Fibroblast of skin of left biceps (primary cell): ENCODE measurements at regions not wholly inside any gene's neighbourhood (a gene's known extent, or its start where the extent isn't known, plus 50 kb on each side); places are given as distances from the start of the nearest gene placed in this dataset.
"Not testable (repeated sequence)": the region's sequence is repeated elsewhere in the genome, so short reads cannot be mapped to it uniquely, and the experiment has no call there.

Experiments
- DNase-seq, 2 experiments: peaks; one replicate each; pipeline ENCODE4 v3.0.0-alpha.2; 2013; ENCODE audit warnings: low read depth in 2 of 2

DNA sequence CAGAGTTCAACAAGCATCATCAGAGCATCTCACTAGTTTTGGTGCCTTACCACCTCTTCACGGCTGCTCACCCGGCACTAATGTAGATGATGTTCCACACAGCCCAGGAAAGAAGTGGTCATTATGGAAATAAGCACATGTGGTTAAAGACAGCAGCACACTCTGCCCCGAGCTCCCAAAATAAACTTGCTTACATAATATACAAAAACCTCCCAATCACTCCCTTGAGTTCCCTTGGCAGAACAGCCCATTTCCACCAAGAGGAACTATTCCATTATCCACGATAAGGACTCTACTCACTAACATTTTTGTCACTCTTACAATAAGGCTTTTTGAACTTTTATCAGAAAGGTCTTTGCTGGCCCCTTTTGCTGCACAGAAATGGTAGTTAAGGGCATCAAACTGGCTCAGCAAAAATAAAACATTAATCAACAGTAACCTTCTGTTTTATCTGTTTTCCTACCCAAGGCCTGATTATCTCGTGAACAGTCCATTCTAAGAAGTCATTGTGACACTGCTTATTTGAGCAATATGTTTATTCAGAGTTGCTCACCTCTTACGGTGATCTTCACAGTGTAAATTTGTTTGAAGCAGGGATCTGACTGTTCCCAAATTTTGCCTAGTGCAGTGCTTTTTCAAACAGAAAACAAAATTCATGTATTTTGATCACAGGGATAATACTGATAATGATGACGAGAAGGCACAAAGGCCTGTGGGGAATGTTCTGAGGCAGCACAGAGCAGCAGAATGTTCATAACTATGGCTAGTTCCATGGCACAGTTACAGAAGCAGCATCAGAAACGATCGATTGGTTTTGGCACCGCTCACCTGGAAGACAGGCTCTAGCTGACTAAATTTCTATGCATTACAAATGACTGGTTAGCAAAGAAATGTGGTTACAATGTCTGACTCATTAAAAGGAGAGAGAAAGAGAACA lies 399.8 kb upstream of the PIK3R1 start:
- peak; percentile 26 to 36 for DNase-seq

DNA sequence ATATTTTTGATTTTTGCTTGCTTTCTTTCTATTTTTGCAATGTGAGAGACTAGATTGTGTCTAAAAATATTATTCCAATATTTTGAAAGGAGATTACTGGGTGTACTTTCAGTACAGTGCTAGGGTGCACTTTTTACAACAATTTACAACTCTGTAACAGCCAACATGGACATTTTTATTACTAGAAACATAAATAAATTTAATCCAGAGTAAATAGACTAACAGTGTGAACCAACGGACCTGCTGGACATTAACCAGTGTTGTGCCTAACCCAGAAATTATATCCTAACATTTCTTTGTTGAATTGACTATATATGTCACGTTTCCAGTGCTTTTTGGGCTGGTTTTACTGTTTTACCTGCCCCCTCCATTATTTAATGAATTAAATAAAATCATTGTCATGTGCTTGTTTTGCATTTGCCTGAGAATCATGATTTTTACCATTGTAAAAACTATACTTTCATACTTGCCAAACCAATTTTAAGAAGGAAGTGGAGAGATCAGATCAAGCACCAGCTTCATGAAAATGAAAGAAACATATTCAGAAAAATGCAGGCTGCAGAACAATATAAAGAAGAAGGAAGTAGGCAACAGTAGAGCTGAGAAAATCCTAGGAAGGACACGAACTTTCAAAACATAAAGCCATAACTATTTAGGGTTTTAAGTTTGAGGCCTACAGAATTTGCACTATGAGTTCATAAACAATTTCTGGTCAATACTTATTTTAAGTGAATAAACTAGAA lies 400.8 kb upstream of the PIK3R1 start:
- DNase-seq = no peak

DNA sequence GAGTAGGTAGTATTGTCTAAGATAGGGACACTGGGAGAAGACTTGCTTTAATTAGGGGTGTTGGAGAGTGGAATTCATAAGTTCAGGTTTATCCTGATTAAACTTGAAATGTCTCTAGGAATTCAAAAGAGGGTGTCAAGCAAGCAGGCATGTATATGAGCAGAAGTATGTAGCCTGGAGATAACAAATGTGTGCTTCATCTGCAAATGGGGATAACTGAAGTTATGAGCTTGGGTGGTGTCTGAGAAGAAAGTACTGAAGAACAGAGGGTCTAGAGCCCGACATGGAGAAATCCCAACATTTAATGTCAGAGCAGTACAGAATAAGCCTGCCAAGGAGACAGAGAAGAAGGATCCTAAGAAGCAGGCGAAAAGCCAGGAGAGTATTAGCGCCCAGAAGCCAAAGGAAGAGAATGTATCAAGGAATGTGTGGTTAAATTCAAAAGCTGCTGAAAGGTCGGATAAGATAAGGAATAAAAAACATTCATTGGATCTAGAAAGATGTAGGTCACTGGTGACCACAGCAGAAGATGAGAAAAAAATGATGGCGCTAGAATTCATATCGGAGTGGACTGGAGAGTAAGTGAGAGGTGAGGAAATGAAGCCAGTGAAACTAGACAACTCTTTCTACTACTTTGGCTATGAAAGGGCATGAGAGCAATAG lies 401.5 kb upstream of the PIK3R1 start:
- no peak for DNase-seq

- no peak for DNase-seq
Observed at GRCh38 chr5:67809589-67809988, 406.0 kb upstream of the PIK3R1 start.

DNA sequence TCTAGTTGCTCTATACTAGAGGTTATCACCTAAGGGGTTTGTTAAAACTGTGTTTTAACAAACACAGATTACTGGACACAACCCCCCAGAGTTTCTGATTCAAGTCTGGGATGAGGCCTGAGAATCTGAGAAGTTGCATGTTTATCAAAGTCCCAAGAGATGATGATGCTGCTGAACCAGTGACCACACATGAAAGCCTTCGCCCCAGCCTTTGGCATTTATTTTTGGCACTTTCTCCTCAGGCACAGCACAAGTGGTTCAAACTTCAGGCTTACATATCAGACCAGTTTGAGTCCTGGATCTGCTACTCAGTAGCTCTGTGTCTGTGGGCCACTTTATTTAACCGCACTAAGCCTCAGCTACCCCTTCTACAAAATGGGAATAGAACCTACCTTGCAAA lies 407.2 kb upstream of the PIK3R1 start:
- no peak for DNase-seq

DNA sequence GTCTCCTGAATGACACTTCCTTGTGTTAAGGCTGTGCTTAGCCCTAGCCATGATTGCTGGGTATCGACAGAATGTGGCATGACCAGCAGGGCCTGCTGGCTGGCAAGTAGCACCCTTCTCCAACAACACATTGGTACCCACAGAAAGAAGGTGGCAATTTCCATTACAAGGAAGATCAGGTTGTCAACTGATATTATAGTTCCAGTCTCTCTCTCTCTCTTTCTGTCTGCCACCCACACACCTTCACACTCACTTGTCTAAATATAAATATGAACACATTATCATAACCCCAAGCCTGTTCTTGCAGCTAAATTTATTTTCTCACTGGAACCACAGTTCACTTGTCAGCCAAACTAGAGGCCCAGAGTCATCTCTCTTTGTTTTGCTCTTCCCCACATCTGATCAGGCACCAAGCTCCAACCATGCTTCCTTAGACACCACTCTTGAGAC lies 408.1 kb upstream of the PIK3R1 start:
- no peak for DNase-seq

- no peak for DNase-seq
Observed at GRCh38 chr5:67806654-67807438, 408.7 kb upstream of the PIK3R1 start.

DNA sequence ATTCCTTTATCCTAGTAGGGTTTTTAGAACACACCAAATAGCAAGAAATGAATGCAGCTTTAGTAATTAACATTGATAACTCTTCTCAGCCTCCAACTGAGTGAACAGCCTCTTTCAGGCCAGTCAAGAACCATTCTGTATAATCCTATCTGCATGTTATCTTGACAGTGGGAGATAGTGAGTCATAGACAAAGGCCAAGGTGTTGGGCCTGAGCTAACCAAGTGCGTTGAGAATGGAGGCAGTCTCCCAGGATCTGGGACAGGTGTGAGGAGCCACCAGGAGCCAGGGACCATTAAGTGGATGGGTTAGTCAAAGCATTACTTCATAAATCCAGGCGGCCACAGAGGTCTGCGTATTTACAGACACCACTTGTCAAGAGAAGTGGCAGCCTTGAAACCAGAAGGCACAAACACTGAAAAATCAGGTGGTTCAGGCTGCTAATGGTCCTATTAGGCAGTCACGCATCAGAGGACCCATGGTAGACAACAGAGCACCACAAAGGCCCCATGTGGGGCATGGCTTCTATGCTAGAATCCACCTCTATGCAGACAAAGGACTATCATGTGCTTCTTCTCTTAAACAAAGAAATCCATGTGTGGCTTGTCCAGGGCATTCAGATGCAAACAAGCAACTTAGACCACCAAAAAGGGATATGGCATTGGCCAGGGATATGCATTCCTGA lies 409.7 kb upstream of the PIK3R1 start:
- no peak for DNase-seq

DNA sequence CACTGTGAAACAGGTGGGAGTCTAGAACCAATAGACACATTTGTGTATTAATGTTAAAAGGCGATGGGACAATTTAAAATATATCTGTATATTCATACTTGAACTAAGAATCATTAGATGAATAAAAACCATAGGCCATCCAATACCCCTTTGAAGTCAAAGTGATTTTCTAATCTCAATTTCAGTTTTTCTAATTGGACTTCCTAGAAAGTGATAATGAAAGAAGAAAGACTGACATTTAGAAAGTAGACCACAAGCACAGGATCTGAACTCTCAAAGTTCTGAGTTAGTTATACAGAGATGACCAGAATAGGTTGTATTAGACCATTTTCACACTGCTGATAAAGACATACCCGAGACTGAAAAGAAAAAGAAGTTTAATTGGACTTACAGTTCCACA lies 412.8 kb upstream of the PIK3R1 start:
- no peak for DNase-seq

- no peak for DNase-seq
Observed at GRCh38 chr5:67799732-67800234, 415.8 kb upstream of the PIK3R1 start.

DNA sequence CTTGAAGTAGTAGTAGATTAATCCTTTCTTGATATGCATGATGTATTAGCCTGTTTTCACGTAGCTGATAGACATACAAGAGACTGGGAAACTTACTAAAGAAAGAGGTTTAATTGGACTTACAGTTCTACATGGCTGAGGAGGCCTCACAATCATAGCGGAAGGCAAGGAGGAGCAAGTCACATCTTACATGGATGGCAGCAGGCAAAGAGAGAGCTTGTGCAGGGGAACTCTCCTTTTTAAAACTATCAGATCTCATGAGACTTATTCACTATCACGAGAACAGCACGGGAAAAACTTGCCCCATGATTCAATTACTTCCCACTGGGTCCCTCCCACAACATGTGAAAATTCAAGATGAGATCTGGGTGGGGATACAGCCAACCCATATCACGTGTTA lies 417.1 kb upstream of the PIK3R1 start:
- not testable (repeated sequence) for DNase-seq

- no peak for DNase-seq
Observed at GRCh38 chr5:67795781-67796477, 419.6 kb upstream of the PIK3R1 start.

DNA sequence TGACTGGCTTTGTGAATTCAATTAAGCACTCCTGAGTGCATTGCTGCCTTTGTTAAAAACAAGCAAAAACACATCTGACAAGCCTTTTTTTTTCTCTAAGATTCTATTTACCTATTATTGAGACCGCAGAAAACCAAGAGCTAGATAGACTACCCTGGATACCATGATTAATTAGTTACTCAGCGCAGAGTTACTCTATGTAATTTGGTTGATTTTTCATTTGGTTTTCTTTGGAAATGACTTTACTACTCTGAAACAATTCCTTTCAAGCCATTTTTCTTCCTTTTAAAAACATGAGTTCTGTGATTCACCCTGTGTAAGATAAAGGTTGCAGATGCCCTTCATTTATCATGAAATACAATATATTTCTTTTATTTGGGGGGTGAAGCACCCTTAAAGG lies 421.6 kb upstream of the PIK3R1 start:
- DNase-seq = no peak

DNA sequence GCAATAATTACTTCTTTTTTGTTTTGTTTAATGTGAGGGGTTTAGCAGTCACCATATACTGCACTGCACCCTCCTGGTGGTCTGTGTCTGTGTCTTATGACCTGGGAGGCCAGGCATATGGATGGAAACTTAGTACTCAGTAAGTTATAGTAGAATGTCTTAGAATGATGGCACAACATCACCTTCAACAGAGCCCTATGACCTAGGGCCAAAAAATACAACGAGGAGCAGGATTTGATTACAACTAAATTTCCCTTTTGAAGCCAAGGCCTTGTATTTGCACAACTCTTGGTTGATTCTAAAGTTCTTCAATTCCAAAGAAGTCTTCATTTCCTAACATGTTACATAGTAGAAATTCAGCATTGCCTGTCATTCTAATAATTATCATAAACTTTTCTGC lies 422.1 kb upstream of the PIK3R1 start:
- DNase-seq = no peak

DNA sequence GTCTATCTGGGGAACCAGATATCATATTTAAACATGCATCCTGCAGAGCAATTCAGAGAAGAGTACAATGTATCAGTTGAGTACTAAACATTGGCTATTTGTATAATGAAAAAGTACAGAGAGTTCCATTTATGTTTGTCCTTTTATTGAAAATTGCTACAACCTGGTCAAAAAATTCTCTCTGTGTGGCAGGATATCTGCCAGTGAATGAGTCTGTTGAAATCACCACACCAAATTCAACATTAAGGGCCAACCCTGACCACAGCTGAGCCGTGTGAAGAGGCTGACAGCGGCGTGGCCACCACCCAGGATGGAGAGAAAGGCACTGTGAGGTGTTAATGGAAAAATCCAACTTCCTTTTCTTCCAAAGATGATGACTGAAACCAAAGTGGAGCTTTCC lies 422.7 kb upstream of the PIK3R1 start:
- DNase-seq = no peak

GRCh38 chr5:67790390-67790789 lies 425.2 kb upstream of the PIK3R1 start:
- no peak for DNase-seq

DNA sequence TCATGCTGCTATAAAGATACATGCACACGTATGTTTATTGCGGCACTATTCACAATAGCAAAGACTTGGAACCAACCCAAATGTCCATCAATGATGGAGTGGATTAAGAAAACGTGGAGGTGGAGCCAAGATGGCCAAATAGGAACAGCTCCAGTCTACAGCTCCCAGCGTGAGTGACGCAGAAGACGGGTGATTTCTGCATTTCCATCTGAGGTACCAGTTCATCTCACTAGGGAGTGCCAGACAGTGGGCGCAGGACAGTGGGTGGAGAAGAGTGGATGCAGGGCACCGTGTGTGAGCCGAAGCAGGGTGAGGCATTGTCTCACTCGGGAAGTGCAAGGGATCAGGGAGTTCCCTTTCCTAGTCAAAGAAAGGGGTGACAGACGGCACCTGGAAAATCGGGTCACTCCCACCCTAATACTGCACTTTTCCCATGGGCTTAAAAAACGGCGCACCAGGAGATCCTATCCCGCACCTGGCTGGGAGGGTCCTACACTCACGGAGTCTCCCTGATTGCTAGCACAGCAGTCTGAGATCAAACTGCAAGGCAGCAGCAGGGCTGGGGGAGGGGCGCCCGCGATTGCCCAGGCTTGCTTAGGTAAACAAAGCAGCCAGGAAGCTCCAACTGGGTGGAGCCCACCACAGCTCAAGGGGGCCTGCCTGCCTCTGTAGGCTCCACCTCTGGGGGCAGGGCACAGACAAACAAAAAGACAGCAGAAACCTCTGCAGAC lies 435.5 kb upstream of the PIK3R1 start:
- not testable (repeated sequence) for DNase-seq

DNA sequence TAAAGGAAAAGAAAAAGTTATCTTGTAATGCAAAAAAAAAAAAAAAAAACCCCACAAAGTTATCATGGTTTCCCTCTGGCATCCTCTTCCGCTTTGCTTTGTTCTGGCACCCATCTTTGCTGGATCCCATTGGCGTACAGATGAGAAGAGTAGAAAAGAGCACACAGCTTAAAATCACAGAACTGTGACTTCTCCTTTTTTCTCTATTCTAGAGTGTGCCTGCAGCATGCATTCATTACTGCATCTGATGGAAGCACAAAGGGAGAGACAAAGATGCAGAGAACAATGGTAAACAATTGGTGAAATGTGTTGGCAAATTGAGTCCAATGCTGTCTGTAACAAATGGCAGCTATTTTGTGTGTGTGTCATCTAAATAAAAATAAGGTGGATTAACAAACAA lies 440.8 kb upstream of the PIK3R1 start:
- DNase-seq = no peak

DNA sequence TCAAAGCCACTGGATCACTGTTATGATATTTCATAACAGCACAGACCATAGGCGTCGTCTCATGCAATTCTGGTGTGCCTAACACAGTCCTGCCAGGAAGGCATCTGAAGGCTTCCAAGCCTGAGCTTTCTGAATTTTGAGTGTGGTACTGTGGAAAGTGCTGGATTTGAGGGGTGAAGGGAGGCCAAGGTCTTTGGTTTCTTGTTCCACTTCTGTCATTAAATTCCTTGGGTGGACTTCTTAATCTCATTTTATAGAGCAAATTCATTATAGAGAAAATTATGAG lies 441.3 kb upstream of the PIK3R1 start:
- DNase-seq = no peak
